Kasumi-1 (cell line): ENCODE measurements at regions not wholly inside any gene's neighbourhood (a gene's known extent, or its start where the extent isn't known, plus 50 kb on each side); places are given as distances from the start of the nearest gene placed in this dataset.

Source experiments
- DNase-seq, 2 experiments: peaks; one replicate each; lab custom pipeline; 2025; lab: John Stamatoyannopoulos, UW

GRCh38 chr16:62652441-62653120, 616.3 kb upstream of the CDH8 start:
- DNase-seq = no peak

DNA sequence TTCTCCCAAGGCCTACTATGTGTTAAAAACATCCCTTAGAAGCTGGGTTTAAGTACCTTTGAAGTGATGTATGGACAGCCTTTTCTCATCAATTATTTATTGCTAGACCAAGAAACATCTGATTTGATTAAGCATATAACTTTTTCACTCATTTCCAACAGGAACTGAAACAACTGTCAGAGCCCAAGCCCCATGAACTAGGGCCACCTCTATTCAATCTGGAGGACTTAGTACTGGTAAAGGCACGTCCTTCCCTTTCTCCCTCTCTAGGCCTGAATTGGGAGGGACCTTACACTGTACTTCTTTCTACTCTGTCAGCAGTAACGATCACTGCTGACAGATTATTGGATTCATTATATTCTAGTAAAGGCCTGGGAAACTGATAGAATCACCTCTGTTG, 612.0 kb upstream of the CDH8 start:
- DNase-seq = no peak

DNA sequence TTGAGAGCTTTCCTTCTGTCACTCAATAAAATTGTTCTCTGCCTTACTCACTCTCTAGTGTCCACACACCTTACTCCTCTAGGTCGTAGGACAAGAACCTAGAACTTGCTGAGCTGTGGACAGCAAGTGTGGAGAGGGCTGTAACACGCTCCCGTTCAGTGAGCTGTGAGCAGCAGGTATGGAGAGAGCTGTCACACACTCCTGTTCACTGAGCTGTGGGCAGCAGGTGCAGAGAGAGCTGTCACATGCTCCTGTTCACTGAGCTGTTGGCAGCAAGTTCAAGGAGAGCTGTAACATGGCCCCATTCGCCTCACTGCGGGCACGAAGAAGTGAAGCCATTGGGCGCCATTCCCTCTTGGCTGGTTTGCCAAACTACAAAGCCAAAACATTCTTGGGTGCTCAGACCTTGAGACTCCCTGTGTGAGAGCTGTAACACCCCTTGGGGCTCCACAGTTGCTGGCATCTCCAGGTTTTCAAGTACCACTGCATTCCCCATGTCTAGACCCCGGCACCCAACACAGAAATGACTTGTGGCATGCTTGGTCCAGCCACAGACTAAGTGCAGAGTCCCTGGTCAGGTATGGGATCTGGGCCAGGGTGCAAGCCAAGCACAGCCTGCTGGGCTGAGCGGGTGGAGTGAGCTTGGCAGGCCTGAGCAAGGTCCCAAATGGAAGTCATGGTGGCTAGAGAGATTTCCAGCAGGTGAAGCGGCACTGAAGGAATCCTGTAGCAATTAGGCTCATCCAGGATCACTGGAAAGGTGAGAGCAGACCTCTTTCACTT, 608.0 kb upstream of the CDH8 start:
- DNase-seq = no peak

DNA sequence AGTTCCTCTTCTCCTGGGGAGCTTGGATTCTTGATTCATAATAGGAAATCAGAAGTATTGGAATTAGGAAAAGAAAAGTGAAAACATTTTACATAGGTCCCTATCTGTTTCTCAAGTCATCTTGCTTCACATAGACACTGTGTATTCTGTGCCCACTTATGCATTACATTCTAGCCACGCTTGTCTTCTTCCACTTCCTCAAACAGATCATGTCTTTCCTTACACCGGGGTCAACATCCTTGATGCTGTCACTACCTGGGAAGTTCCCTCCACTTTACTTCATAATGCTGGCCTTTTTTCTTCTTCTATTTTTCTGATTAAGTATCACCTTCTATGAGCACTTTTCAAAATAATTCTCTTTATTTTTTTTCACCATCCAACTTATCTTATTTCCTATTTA, 606.4 kb upstream of the CDH8 start:
- no peak for DNase-seq

DNA sequence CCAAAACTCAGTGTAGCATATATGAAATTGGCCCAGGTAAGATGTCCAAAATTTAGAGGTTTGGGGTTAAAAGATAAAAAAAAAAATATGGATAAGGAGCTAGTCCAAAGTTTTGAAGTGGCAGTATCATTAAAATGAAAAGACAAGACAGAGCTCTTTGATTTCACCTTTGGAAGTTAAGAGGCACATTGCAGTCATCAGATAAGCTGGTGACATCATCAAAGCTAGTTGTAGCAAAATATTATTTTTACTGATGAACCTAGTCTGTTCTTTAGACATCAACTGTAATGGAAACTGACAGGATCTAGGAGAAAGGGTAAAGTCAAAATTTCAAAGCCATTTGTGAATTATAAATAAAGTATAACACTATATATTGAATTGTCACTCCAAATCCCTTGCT, 603.7 kb upstream of the CDH8 start:
- no peak for DNase-seq

GRCh38 chr16:62638964-62639870, 603.0 kb upstream of the CDH8 start:
- DNase-seq = peak in 1 of 2 experiments; percentile 4

DNA sequence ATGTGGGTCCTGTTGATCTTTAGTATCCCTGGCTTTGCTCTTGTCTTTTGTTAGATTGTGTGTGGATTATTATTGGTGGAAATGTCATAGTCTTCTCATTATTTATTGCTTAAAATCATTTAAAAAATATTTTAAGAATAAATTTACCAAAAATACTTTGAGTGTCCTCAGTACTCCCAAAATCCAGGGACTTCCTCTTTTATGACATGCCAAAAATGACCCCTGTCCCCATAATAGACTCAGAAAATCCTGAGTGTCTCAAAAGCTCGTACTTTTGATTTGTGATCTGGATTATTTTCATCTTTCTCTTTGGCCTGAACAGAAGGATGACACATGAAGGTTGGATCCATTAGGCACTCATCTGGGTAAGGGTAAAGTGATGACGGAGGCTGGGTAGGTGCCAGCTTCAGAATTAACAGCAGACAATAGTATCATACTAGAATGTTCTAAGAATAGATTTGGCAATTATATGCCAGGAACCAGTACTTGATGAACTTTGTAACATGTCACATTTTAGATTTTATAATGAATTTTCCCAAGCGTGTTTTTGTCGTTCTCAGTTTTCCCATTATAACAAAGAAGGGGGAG, 602.2 kb upstream of the CDH8 start:
- DNase-seq = no peak

DNA sequence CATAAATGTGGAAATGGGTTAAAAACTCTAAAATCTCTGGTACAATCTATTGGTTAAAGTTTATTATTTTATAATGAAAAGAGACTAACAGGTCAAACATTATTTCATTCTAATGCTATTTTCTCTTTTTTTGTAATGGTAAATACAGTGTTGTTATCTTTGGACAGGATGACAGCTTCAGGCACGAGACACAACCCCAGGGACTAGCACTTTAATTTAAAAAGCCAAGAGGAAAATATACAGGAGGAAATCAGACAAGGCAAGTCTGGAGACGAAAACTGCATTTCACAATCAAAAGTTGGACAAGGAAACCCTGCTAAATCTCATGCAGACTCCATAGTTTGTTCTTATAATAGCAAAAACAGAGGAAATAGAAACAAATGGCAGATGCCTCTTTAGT, 589.1 kb upstream of the CDH8 start:
- DNase-seq = no peak

GRCh38 chr16:62620275-62620674, 584.0 kb upstream of the CDH8 start:
- no peak for DNase-seq

GRCh38 chr16:62615526-62615925, 579.3 kb upstream of the CDH8 start:
- no peak for DNase-seq

DNA sequence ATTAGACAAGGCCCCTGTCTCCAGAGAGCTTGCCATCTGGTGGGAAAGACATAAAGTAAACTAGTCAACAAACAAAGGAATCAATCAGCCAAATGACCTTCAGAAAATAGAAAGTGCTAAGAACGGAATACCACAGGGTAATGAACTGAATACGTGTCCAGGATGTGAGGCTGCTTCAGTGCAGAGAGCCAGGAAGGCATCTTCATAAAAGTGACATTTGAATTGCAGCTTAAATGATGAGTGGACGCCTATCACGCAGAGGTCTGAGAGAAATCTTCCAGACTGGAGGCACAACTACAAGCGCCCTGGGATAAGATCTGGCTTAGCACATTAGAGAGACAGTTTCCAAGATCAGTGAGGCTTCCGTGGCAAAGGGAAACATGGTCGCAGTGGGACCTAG, 574.1 kb upstream of the CDH8 start:
- DNase-seq = no peak

GRCh38 chr16:62602790-62603189, 566.6 kb upstream of the CDH8 start:
- no peak for DNase-seq

DNA sequence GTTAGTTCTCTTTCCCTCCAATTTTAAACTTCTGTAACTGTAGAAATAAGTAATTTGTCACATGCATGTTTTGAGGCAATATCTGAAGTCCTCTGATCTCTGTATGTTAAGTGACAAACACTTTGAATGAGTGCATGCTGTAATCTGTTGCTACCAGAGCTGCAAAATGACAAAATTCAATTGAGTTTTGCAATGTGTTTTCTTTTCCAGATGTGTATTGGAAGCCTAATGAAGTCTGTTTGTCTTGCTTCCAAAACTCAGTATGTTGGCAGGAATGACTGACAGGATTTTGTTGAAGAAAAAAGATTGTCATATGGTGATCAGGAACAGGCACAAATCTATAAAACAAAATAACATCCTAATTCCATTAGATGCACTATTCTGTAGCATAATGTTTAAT, 561.6 kb upstream of the CDH8 start:
- no peak for DNase-seq

DNA sequence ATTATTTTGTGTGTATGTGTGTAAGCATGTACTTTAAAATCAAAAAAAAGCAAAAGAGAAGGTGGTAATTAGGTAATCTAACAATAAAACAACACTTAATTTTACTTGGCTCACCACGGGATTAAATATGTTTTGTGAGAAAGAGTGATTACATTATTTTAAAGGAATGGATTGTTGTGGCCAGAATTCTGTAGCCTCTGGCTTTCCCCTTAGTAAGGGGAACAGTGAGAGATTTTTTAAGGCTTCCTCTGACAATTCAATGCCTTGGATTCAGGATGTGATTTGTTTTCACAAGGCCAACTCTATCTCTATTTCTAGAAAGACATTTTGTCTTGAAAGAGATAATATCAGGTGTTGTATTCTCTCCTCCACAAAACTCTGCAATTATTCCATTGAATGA, 560.3 kb upstream of the CDH8 start:
- DNase-seq = no peak

- no peak for DNase-seq
Observed at GRCh38 chr16:62596125-62596524, 559.9 kb upstream of the CDH8 start.

DNA sequence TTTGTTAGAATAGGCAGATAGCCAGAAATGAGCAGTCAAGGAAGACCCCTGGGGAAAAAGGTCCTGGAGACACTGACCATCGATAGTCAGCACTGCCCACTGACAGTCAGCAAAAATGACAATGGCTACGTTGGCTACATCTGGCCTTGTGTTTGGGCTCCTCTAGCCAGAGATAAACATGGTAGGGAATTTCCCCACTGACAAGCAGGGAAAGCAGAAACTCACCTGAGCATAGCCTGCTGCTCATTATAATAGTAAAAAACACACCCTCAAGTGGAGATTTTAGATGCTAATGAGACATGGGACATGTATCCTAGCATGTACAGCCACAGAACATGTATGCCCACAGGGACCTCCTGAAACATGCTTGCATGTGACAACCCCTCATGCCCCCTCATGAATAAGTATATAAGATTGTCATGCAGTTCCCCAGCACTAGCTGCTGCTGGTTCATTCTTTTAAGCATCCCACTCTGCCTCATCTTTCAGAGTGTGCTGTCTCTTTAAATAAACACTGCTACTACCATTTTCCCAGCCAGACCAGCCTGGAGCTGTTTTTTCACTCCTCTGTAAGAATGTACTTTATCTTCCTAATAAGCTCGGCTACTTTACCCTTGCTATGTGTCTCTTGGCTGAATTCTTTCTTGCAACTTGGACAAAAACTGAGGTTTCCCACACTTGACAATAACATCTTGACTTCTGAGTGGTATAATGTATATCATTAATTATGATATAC, 550.1 kb upstream of the CDH8 start:
- DNase-seq = no peak

DNA sequence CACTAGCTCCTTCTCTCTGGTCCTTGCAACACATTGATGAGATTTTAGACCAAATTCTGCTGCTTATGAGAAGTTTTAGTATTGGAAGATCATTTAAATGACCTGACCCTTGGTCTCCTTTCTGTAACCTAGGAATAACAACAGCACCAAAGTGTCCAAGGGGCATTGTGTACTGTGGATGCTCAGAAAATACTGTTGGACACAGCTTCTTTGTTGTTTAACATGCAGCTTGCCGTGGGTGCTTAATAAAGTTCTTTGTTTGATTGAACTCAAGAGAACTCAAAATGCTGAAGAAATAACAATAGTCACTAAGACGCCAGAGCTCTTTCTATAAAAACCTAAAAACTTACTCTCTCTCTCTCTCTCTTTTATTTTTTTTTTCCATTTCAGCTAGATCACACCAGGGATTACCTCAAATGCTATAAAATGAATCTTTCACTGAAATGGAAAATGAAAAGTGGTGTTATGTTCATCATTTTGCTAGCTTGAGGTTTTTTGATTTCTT, 548.9 kb upstream of the CDH8 start:
- no peak for DNase-seq

DNA sequence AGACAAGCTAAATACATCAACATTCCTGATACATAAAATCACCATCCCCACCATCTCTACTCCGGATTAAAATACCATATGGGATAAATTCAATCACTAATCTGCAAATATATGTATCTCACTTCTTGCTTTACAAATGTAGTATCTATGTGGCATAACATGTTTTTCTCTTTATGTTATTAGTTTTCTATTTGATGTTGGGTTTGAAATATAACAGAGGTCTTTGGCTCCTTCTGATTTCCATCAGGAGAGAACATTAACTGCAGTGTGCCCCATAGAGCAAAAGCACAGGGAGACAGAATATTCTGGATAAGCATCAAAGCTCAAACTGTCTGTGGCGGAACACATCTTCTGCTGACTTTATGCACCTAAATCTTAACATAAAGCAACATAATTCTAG, 547.2 kb upstream of the CDH8 start:
- no peak for DNase-seq

DNA sequence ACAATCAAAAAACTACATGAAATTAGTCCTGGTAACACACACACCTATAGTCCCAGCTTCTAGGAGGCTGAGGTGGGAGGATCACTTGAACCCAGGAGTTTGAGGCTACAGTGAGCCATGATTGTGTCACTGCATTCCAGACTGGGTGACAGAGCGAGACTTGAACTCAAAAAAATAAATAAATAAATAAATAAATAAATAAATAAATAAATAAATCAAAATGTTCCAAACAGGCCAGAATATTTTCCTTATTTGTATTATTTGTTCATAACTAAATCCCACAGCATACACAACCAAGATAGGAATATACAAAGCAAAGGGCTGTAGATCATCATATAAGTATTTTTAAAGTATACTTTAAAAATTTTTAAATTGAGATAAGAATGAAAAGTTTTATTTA, 537.2 kb upstream of the CDH8 start:
- DNase-seq = no peak

GRCh38 chr16:62568926-62569325, 532.7 kb upstream of the CDH8 start:
- no peak for DNase-seq

DNA sequence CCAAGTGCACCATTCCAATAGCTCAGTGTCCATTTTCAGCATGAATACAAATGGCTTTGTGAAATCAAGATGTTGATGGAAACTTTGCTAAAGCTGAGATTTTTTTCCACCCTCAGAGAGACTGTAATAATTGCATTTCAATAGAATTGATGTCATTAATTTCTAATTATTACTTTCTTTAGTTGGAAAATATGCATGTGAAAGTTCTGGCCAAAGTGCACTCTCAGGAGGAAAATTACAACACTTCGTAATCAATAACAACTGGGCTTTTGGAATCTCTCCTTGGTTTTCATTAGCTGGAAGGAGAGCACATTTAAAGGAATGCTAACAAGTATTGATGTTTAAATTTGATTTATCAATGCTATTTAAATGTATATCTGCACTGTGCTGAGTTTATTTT, 529.5 kb upstream of the CDH8 start:
- no peak for DNase-seq
